PC-9 (cell line): ENCODE measurements at regions not wholly inside any gene's neighbourhood (a gene's known extent, or its start where the extent isn't known, plus 50 kb on each side); places are given as distances from the start of the nearest gene placed in this dataset.

Source experiments
- BruUV-seq: library from RNA; stranded (reverse); fragments of 400-500 nt; replicated peaks from 2 replicates; lab custom pipeline; 2021; lab: Mats Ljungman, UMichigan
- CTCF ChIA-PET: fragments of 300-600 bp; sonication (Branson Sonifier 250); formaldehyde crosslinking; loops from one replicate; lab custom pipeline; 2022; ENCODE audit warnings: antibody characterized with exemption; lab: Charles Lee
- POLR2A ChIA-PET: fragments of 300-600 bp; sonication (Branson Sonifier 250); formaldehyde crosslinking; loops from one replicate; lab custom pipeline; 2022; ENCODE audit warnings: antibody characterized with exemption; ENCODE audit not compliant: unreplicated experiment; lab: Charles Lee
- DNase-seq, 2 experiments: peaks; one replicate each; pipeline versions ENCODE4 v3.0.0 to v3.0.0-alpha.2; 2015 to 2022; ENCODE audit warnings: mixed read lengths in 1 of 2
- H2AFZ ChIP-seq: fragments of 200-600 bp; sonication (generic); 2 replicates; pipeline ENCODE4 v1.8.1; 2017; ENCODE audit warnings: antibody characterized with exemption
- H3F3A ChIP-seq: fragments of 200-600 bp; sonication (generic); 2 replicates; pipeline ENCODE4 v1.8.1; 2017; ENCODE audit warnings: antibody characterized with exemption, mild to moderate bottlenecking, low read depth; ENCODE audit not compliant: insufficient read depth
- H3K27ac ChIP-seq: fragments of 200-600 bp; sonication (generic); 2 replicates; pipeline ENCODE4 v1.6.1; 2016; ENCODE audit warnings: mixed run types
- H3K27me3 ChIP-seq: fragments of 200-600 bp; sonication (generic); 2 replicates; pipeline ENCODE4 v1.6.1; 2016; ENCODE audit warnings: low read depth, mixed run types; ENCODE audit not compliant: insufficient read depth
- H3K36me3 ChIP-seq: fragments of 200-600 bp; sonication (generic); 2 replicates; pipeline ENCODE4 v1.6.1; 2016; ENCODE audit warnings: low read depth, mixed run types
- H3K4me1 ChIP-seq: fragments of 200-600 bp; sonication (generic); replicated peaks from 2 replicates; pipeline ENCODE4 v1.6.1; 2016; ENCODE audit warnings: mixed run types; ENCODE audit not compliant: insufficient read depth
- H3K4me2 ChIP-seq: fragments of 200-600 bp; sonication (generic); 2 replicates; pipeline ENCODE4 v1.6.1; 2017; ENCODE audit warnings: mixed run types
- H3K4me3 ChIP-seq: fragments of 200-600 bp; sonication (generic); 2 replicates; pipeline ENCODE4 v1.6.1; 2016; ENCODE audit warnings: mixed run types
- H3K79me2 ChIP-seq: fragments of 200-600 bp; sonication (generic); 2 replicates; pipeline ENCODE4 v1.6.1; 2017; ENCODE audit warnings: low read depth, mixed run types
- H3K9me2 ChIP-seq: fragments of 200-600 bp; sonication (generic); 2 replicates; pipeline ENCODE4 v1.8.1; 2017; ENCODE audit warnings: mild to moderate bottlenecking; ENCODE audit not compliant: insufficient read depth
- H3K9me3 ChIP-seq: fragments of 200-600 bp; sonication (generic); 2 replicates; pipeline ENCODE4 v1.8.1; 2016; ENCODE audit warnings: low read depth; ENCODE audit not compliant: insufficient read depth
- H4K20me1 ChIP-seq: fragments of 200-600 bp; sonication (generic); 2 replicates; pipeline ENCODE4 v1.8.1; 2017; ENCODE audit not compliant: insufficient read depth
- EZH2 ChIP-seq: fragments of 200-600 bp; sonication (generic); IDR thresholded peaks from 2 replicates; pipeline ENCODE4 v1.8.0; 2017; ENCODE audit warnings: antibody characterized with exemption, low read depth
- intact Hi-C: fragments of 100-400 bp; cut with micrococcal nuclease; formaldehyde crosslinking; loops from one replicate; pipeline ENCODE4 v1.10.0; 2022; ENCODE audit not compliant: unreplicated experiment
- TF ChIP-seq, protein P1 (sequence below): fragments of 200-600 bp; sonication (generic); conservative IDR thresholded peaks from 2 replicates; pipeline ENCODE4 v1.6.1; 2017; ENCODE audit warnings: mixed run types, antibody characterized with exemption, mild to moderate bottlenecking, moderate library complexity

DNA sequence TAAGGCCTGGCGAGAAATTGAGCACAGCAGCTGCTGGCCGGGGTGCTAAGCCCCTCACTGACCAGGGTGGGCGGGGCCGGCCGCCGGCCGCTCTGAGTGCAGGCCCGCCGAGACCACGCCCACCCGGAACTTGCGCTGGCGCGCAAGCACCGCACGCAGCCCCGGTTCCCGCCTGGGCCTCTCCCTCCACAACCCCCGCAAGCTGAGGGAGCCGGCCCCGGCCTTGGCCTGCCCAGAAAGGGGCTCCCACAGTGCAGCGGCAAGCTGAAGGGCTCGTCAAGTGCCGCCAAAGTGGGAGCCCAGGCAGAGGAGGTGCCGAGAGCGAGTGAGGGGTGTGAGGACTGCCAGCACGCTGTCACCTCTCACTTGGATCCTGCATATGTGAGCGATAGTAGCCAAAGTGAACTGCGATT, 251.2 kb downstream of the GJA1 start:
- H3K27me3 ChIP-seq, result no peaks in the 10 kb centered on the region
- H3K9me3 ChIP-seq, result no peaks in the 10 kb centered on the region; the same call in 1 of the 2 replicates
- peaks cover 7% of the 10 kb centered on the region; the same call in 1 of the 2 replicates for H3F3A ChIP-seq
- TF ChIP-seq EZH2, result no peak
- TF ChIP-seq, protein P1, sequence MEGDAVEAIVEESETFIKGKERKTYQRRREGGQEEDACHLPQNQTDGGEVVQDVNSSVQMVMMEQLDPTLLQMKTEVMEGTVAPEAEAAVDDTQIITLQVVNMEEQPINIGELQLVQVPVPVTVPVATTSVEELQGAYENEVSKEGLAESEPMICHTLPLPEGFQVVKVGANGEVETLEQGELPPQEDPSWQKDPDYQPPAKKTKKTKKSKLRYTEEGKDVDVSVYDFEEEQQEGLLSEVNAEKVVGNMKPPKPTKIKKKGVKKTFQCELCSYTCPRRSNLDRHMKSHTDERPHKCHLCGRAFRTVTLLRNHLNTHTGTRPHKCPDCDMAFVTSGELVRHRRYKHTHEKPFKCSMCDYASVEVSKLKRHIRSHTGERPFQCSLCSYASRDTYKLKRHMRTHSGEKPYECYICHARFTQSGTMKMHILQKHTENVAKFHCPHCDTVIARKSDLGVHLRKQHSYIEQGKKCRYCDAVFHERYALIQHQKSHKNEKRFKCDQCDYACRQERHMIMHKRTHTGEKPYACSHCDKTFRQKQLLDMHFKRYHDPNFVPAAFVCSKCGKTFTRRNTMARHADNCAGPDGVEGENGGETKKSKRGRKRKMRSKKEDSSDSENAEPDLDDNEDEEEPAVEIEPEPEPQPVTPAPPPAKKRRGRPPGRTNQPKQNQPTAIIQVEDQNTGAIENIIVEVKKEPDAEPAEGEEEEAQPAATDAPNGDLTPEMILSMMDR, result no peak
- H3K36me3 ChIP-seq, result no peaks in the 10 kb centered on the region
- intact Hi-C loops, result no loop called here
- H3K27ac ChIP-seq, result no peak overlapping the region
- peaks cover 12% of the 10 kb centered on the region for H3K4me1 ChIP-seq
- no peaks in the 10 kb centered on the region for H4K20me1 ChIP-seq
- no TSS peak for BruUV-seq
- H2AFZ ChIP-seq, result no peak overlapping the region
- no peaks in the 10 kb centered on the region for H3K9me2 ChIP-seq
- H3K4me3 ChIP-seq, result no peak overlapping the region
- CTCF ChIA-PET, result no interaction called here
- H3K4me2 ChIP-seq, result no peak overlapping the region
- DNase-seq, result no peak
- H3K79me2 ChIP-seq, result no peaks in the 10 kb centered on the region
- POLR2A ChIA-PET, result no interaction called here

DNA sequence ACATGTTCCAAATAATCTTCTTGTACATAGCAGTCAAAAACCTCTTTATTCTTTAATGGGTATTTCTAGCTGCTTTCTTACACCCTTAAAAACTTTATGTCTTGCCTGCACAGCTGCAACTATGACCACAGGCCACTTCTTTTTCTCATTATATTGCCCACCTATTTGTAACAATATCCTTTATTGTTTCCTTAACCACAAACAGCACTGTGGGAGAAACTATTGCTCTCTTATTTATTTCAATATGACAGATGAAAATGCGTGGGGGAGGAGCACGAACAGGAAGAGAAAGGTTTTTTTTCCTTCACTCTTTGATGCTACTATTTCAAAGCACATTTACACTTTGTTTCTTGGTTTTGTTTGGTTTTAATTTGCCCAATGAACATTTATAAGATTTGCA, 253.5 kb downstream of the GJA1 start:
- CTCF ChIA-PET, result no interaction called here
- no peaks in the 10 kb centered on the region for H3K9me2 ChIP-seq

DNA sequence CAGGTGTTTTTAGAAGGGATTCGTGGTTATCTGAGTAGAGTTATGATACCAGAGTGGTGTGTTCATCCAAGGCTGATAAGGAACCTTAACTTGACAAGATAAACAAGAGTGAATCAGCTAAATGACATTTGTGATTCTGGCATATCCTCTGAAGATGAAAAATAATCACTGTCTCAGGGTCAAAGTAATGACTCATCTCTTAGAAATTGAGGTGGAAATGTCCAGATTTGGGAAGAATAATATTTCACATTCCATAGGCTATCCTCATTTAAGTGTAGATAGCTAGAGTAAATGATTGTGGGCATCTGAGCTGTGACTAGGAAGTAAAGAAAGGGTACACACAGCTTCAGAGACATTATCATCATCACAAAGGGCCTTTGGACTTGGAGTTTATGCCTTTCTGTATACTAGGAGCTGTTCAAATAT, 255.7 kb downstream of the GJA1 start:
- intact Hi-C loops, result no loop called here
- Histone ChIP-seq H3K27ac (peak overlapping the region; percentile 16; the same call in 1 of the 2 replicates), H2AFZ (no peak overlapping the region), H3K9me3 (no peaks in the 10 kb centered on the region; the same call in 1 of the 2 replicates), H3K4me2 (peak overlapping the region; percentile 3; the same call in 1 of the 2 replicates), H3F3A (peaks cover 7% of the 10 kb centered on the region; the same call in 1 of the 2 replicates), H3K36me3 (no peaks in the 10 kb centered on the region), H3K9me2 (no peaks in the 10 kb centered on the region), H3K4me1 (peaks cover 21% of the 10 kb centered on the region), H3K27me3 (no peaks in the 10 kb centered on the region), H3K4me3 (no peak overlapping the region), H3K79me2 (no peaks in the 10 kb centered on the region), H4K20me1 (no peaks in the 10 kb centered on the region)
- ChIA-PET POLR2A (interaction anchor here (0.6 kb wide), 1 partner anchor 235 kb away, joined by 3 read pairs; no protein-coding TSS in a partner anchor), CTCF (interaction anchor here (0.6 kb wide), 1 partner anchor 338 kb away, joined by 3 read pairs; no protein-coding TSS in a partner anchor)
- BruUV-seq, result no TSS peak
- TF ChIP-seq, protein P1, result no peak
- no peak for TF ChIP-seq EZH2
- DNase-seq, result no peak

More for the DNA sequence above, 253.5 kb downstream of the GJA1 start:
- no peak for DNase-seq
- Histone ChIP-seq H3K27ac (no peak overlapping the region), H3K79me2 (no peaks in the 10 kb centered on the region), H3K27me3 (no peaks in the 10 kb centered on the region), H3K4me2 (no peak overlapping the region), H3F3A (peaks cover 7% of the 10 kb centered on the region; the same call in 1 of the 2 replicates), H3K9me3 (no peaks in the 10 kb centered on the region; the same call in 1 of the 2 replicates), H3K4me3 (no peak overlapping the region), H4K20me1 (no peaks in the 10 kb centered on the region), H3K4me1 (peaks cover 21% of the 10 kb centered on the region), H2AFZ (no peak overlapping the region), H3K36me3 (no peaks in the 10 kb centered on the region)
- TF ChIP-seq EZH2, result no peak
- TF ChIP-seq, protein P1, result no peak
- intact Hi-C loops, result no loop called here
- POLR2A ChIA-PET, result no interaction called here
- BruUV-seq, result no TSS peak
